Astrocyte (in vitro differentiated cells and primary cell): ENCODE measurements at regions not wholly inside any gene's neighbourhood (a gene's known extent, or its start where the extent isn't known, plus 50 kb on each side); places are given as distances from the start of the nearest gene placed in this dataset.

Experiments used
- DNase-seq: peaks from one replicate; pipeline ENCODE4 v3.0.0-alpha.2; 2010; ENCODE audit warnings: low read depth
- FAIRE-seq: peaks from 2 replicates; lab custom pipeline; 2011; peaks lifted over from hg19 to GRCh38; lab: Jason Lieb, UNC
- H2AFZ ChIP-seq: 2 replicates; pipeline ENCODE4 v1.6.0; 2012; ENCODE audit warnings: low read depth, low read length, inconsistent platforms
- H3K27ac ChIP-seq: 2 replicates; pipeline ENCODE4 v1.5.1; 2011; ENCODE audit warnings: low read depth, low read length, inconsistent platforms
- H3K27me3 ChIP-seq: 2 replicates; pipeline ENCODE4 v1.6.0; 2011; ENCODE audit warnings: low read length, inconsistent platforms; ENCODE audit not compliant: insufficient read depth
- H3K36me3 ChIP-seq: 2 replicates; pipeline ENCODE4 v1.5.1; 2011; ENCODE audit warnings: low read length, inconsistent platforms; ENCODE audit not compliant: insufficient read depth
- H3K4me1 ChIP-seq: 2 replicates; pipeline ENCODE4 v1.5.1; 2011; ENCODE audit warnings: low read length, inconsistent platforms; ENCODE audit not compliant: insufficient read depth
- H3K4me2 ChIP-seq: 2 replicates; pipeline ENCODE4 v1.6.0; 2012; ENCODE audit warnings: low read length, inconsistent platforms
- H3K4me3 ChIP-seq: 2 replicates; pipeline ENCODE4 v1.5.1; 2011; ENCODE audit warnings: low read depth, mild to moderate bottlenecking, low read length, inconsistent platforms; ENCODE audit not compliant: insufficient read depth
- H3K79me2 ChIP-seq: 2 replicates; pipeline ENCODE4 v1.6.0; 2012; ENCODE audit warnings: mild to moderate bottlenecking, low read length, inconsistent platforms; ENCODE audit not compliant: insufficient read depth
- H3K9ac ChIP-seq: 2 replicates; pipeline ENCODE4 v1.6.0; 2012; ENCODE audit warnings: mild to moderate bottlenecking, low read length, inconsistent platforms
- H3K9me3 ChIP-seq: 2 replicates; pipeline ENCODE4 v1.5.1; 2012; ENCODE audit warnings: low read depth, mild to moderate bottlenecking, low read length, inconsistent platforms; ENCODE audit not compliant: insufficient read depth
- H4K20me1 ChIP-seq: 2 replicates; pipeline ENCODE4 v1.6.0; 2012; ENCODE audit warnings: low read length, inconsistent platforms; ENCODE audit not compliant: insufficient read depth
- H3K27ac Mint-ChIP-seq: one replicate; pipeline ENCODE4 v1.8.0; 2021; ENCODE audit warnings: mild to moderate bottlenecking, mixed read lengths; ENCODE audit not compliant: unreplicated experiment
- H3K27me3 Mint-ChIP-seq: one replicate; pipeline ENCODE4 v1.8.0; 2021; ENCODE audit warnings: low read depth, mixed read lengths; ENCODE audit not compliant: unreplicated experiment
- H3K36me3 Mint-ChIP-seq: one replicate; pipeline ENCODE4 v1.8.0; 2021; ENCODE audit warnings: low read depth, mixed read lengths; ENCODE audit not compliant: unreplicated experiment
- H3K4me1 Mint-ChIP-seq: one replicate; pipeline ENCODE4 v1.8.0; 2021; ENCODE audit warnings: low read depth, mixed read lengths; ENCODE audit not compliant: unreplicated experiment
- H3K4me3 Mint-ChIP-seq: one replicate; pipeline ENCODE4 v1.8.0; 2021; ENCODE audit warnings: mild to moderate bottlenecking, moderate library complexity, mixed read lengths; ENCODE audit not compliant: unreplicated experiment
- H3K9me3 Mint-ChIP-seq: one replicate; pipeline ENCODE4 v1.8.0; 2021; ENCODE audit warnings: mild to moderate bottlenecking, mixed read lengths; ENCODE audit not compliant: unreplicated experiment
- CTCF ChIP-seq: IDR thresholded peaks from 2 replicates; pipeline ENCODE4 v1.5.1; 2011; ENCODE audit warnings: low read depth, mild to moderate bottlenecking, inconsistent platforms, low read length, moderate library complexity; ENCODE audit not compliant: insufficient read depth
- EZH2 ChIP-seq: IDR thresholded peaks from 2 replicates; pipeline ENCODE4 v1.6.1; 2012; ENCODE audit warnings: mild to moderate bottlenecking, low read length, inconsistent platforms; ENCODE audit not compliant: insufficient read depth

GRCh38 chr15:77773903-77774302 lies 141.2 kb upstream of the LINGO1 start:
- no peak overlapping the region for H3K4me3 Mint-ChIP-seq
- no peaks in the 10 kb centered on the region for H3K36me3 ChIP-seq
- peaks cover 2% of the 10 kb centered on the region for H3K27me3 ChIP-seq
- no peaks in the 10 kb centered on the region for H3K79me2 ChIP-seq
- TF ChIP-seq EZH2: no peak
- TF ChIP-seq CTCF: no peak
- DNase-seq (no peak), FAIRE-seq (no peak)
- no peak overlapping the region for H3K27ac Mint-ChIP-seq
- peaks cover 39% of the 10 kb centered on the region for H3K27me3 Mint-ChIP-seq
- H3K4me1 ChIP-seq: no peaks in the 10 kb centered on the region
- no peak overlapping the region for H3K4me2 ChIP-seq
- no peaks in the 10 kb centered on the region for H3K4me1 Mint-ChIP-seq
- no peak overlapping the region for H3K27ac ChIP-seq
- H3K4me3 ChIP-seq: no peak overlapping the region
- peaks cover 8% of the 10 kb centered on the region for H3K9me3 Mint-ChIP-seq
- no peaks in the 10 kb centered on the region for H3K36me3 Mint-ChIP-seq
- H2AFZ ChIP-seq: no peak overlapping the region
- H3K9ac ChIP-seq: no peak overlapping the region
- H4K20me1 ChIP-seq: no peaks in the 10 kb centered on the region
- no peaks in the 10 kb centered on the region for H3K9me3 ChIP-seq

- H3K9ac ChIP-seq: no peak overlapping the region
- H3K9me3 Mint-ChIP-seq: no peaks in the 10 kb centered on the region
- H4K20me1 ChIP-seq: no peaks in the 10 kb centered on the region
- no peak overlapping the region for H2AFZ ChIP-seq
- H3K79me2 ChIP-seq: no peaks in the 10 kb centered on the region
- H3K4me1 Mint-ChIP-seq: no peaks in the 10 kb centered on the region
- H3K4me3 Mint-ChIP-seq: no peak overlapping the region
- H3K4me1 ChIP-seq: no peaks in the 10 kb centered on the region
- H3K27me3 ChIP-seq: peaks cover 2% of the 10 kb centered on the region
- peaks cover 43% of the 10 kb centered on the region for H3K27me3 Mint-ChIP-seq
- TF ChIP-seq EZH2 (no peak), CTCF (no peak)
- DNase-seq (no peak), FAIRE-seq (no peak)
- no peaks in the 10 kb centered on the region for H3K9me3 ChIP-seq
- no peak overlapping the region for H3K4me3 ChIP-seq
- H3K4me2 ChIP-seq: no peak overlapping the region
- no peaks in the 10 kb centered on the region for H3K36me3 Mint-ChIP-seq
- no peaks in the 10 kb centered on the region for H3K36me3 ChIP-seq
- H3K27ac Mint-ChIP-seq: no peak overlapping the region
- H3K27ac ChIP-seq: no peak overlapping the region
These were observed 140.1 kb upstream of the LINGO1 start for GRCh38 chr15:77772641-77773402.

- H3K36me3 ChIP-seq: no peaks in the 10 kb centered on the region
- Mint-ChIP-seq H3K9me3 (no peaks in the 10 kb centered on the region), H3K4me1 (no peaks in the 10 kb centered on the region), H3K4me3 (no peak overlapping the region), H3K27me3 (peaks cover 55% of the 10 kb centered on the region), H3K27ac (no peak overlapping the region), H3K36me3 (no peaks in the 10 kb centered on the region)
- H3K4me2 ChIP-seq: no peak overlapping the region
- peaks cover 9% of the 10 kb centered on the region for H3K27me3 ChIP-seq
- no peaks in the 10 kb centered on the region for H3K9me3 ChIP-seq
- no peaks in the 10 kb centered on the region for H3K79me2 ChIP-seq
- H3K9ac ChIP-seq: no peak overlapping the region
- FAIRE-seq (no peak), DNase-seq (no peak)
- H3K27ac ChIP-seq: no peak overlapping the region
- TF ChIP-seq EZH2 (no peak), CTCF (no peak)
- no peaks in the 10 kb centered on the region for H3K4me1 ChIP-seq
- no peaks in the 10 kb centered on the region for H4K20me1 ChIP-seq
- no peak overlapping the region for H2AFZ ChIP-seq
- no peak overlapping the region for H3K4me3 ChIP-seq
These were observed 138.9 kb upstream of the LINGO1 start for GRCh38 chr15:77771616-77772015.
